HCT116 (cell line): ENCODE measurements at regions not wholly inside any gene's neighbourhood (a gene's known extent, or its start where the extent isn't known, plus 50 kb on each side); places are given as distances from the start of the nearest gene placed in this dataset.

ENCODE experiments used
- ATAC-seq: fragments of 200-7000 bp; cut with Tn5 transposase; 2 replicates; pipeline ENCODE4 v1.9.1; 2020; ENCODE audit warnings: mild to moderate bottlenecking, moderate library complexity
- BruUV-seq: library from RNA; stranded (reverse); fragments of 400-500 nt; replicated peaks from 2 replicates; lab custom pipeline; 2021; lab: Mats Ljungman, UMichigan
- CTCF ChIA-PET: fragments of 300-600 bp; sonication (Branson Sonifier 250); formaldehyde crosslinking; loops from one replicate; lab custom pipeline; 2021; ENCODE audit warnings: antibody characterized with exemption; lab: Charles Lee
- POLR2A ChIA-PET: fragments of 300-600, 350-600 bp; sonication (Branson Sonifier 250); formaldehyde crosslinking; loops from one replicate; lab custom pipeline; 2021; ENCODE audit warnings: antibody characterized with exemption; lab: Charles Lee
- RAD21 ChIA-PET, 2 experiments: fragments of 300-600 bp; sonication (Branson Sonifier 250); formaldehyde crosslinking; loops; one replicate each; lab custom pipeline; 2023; ENCODE audit warnings: low total read pairs in 2 of 2; ENCODE audit not compliant: uncharacterized antibody in 2 of 2, unreplicated experiment in 2 of 2, low non-redundant PET in 1 of 2; lab: Charles Lee
- DNase-seq: peaks from one replicate; pipeline ENCODE4 v3.0.0-alpha.2; 2010; ENCODE audit warnings: low read depth, low spot score
- H2AFZ ChIP-seq: fragments of 200-600 bp; shearing (Covaris generic), sonication (generic); 2 replicates; pipeline ENCODE4 v1.6.1; 2017; ENCODE audit warnings: low read depth, mixed run types, mixed read lengths, antibody characterized with exemption, low read length; ENCODE audit not compliant: poor library complexity, severe bottlenecking
- H3K27ac ChIP-seq: 2 replicates; pipeline ENCODE4 v1.5.1; 2012; ENCODE audit warnings: low read depth, low read length
- H3K27me3 ChIP-seq: fragments of 200-600 bp; sonication (generic); 2 replicates; pipeline ENCODE4 v1.6.1; 2016; ENCODE audit warnings: mixed run types, low read length, mixed read lengths; ENCODE audit not compliant: insufficient read depth
- H3K36me3 ChIP-seq, 2 experiments: fragments of 200-500 bp in 1 of 2; fragments of 200-600 bp in 1 of 2; sonication (Bioruptor generic) in 1 of 2; sonication (generic) in 1 of 2; 2 replicates each; pipeline versions ENCODE4 v1.5.1 to v1.6.1; 2014 to 2016; ENCODE audit warnings: low read length in 2 of 2, inconsistent platforms in 1 of 2, mixed read lengths in 1 of 2, mixed run types in 1 of 2; ENCODE audit not compliant: insufficient read depth in 2 of 2, control insufficient read depth in 1 of 2
- H3K4me1 ChIP-seq, 2 experiments: fragments of 200-600 bp in 1 of 2; sonication (generic) in 1 of 2; 2 replicates each; pipeline versions ENCODE4 v1.5.1 to v1.6.1; 2012 to 2017; ENCODE audit warnings: low read length in 2 of 2, inconsistent platforms in 1 of 2, mild to moderate bottlenecking in 1 of 2, mixed read lengths in 1 of 2, mixed run types in 1 of 2, moderate library complexity in 1 of 2; ENCODE audit not compliant: insufficient read depth in 2 of 2, control insufficient read depth in 1 of 2
- H3K4me2 ChIP-seq: fragments of 200-600 bp; sonication (generic); 2 replicates; pipeline ENCODE4 v1.6.1; 2017; ENCODE audit warnings: mixed run types, low read length, mixed read lengths
- H3K4me3 ChIP-seq, 2 experiments: fragments of 200-600 bp in 1 of 2; sonication (generic) in 1 of 2; replicated peaks in 1 of 2; 2 replicates each; pipeline ENCODE4 v1.5.1; 2011 to 2016; ENCODE audit warnings: low read length in 2 of 2, control low read depth in 1 of 2, low read depth in 1 of 2, mild to moderate bottlenecking in 1 of 2, mixed read lengths in 1 of 2, mixed run types in 1 of 2
- H3K79me2 ChIP-seq: fragments of 200-600 bp; sonication (generic); 2 replicates; pipeline ENCODE4 v1.6.1; 2017; ENCODE audit warnings: mild to moderate bottlenecking, mixed run types, low read length, moderate library complexity, mixed read lengths; ENCODE audit not compliant: insufficient read depth
- H3K9ac ChIP-seq: fragments of 200-600 bp; sonication (generic); 2 replicates; pipeline ENCODE4 v1.6.1; 2016; ENCODE audit warnings: low read length, mixed read lengths
- H3K9me2 ChIP-seq: fragments of 200-600 bp; sonication (generic), shearing (Covaris generic); 2 replicates; pipeline ENCODE4 v1.6.1; 2017; ENCODE audit warnings: mixed run types, mild to moderate bottlenecking, moderate library complexity; ENCODE audit not compliant: insufficient read depth
- H3K9me3 ChIP-seq, 2 experiments: fragments of 200-500 bp in 1 of 2; fragments of 200-600 bp in 1 of 2; sonication (Bioruptor generic) in 1 of 2; sonication (generic) in 1 of 2; 2 replicates each; pipeline ENCODE4 v1.6.1; 2014 to 2017; ENCODE audit warnings: low read length in 2 of 2, mixed read lengths in 2 of 2, inconsistent platforms in 1 of 2, low read depth in 1 of 2, mild to moderate bottlenecking in 1 of 2, mixed run types in 1 of 2, moderate library complexity in 1 of 2; ENCODE audit not compliant: control insufficient read depth in 1 of 2, insufficient read depth in 1 of 2
- H4K20me1 ChIP-seq: fragments of 200-600 bp; sonication (generic), shearing (Covaris generic); 2 replicates; pipeline ENCODE4 v1.6.1; 2017; ENCODE audit warnings: mixed run types, mild to moderate bottlenecking, moderate library complexity; ENCODE audit not compliant: insufficient read depth
- ATF3 ChIP-seq: IDR thresholded peaks from 2 replicates; pipeline ENCODE4 v1.6.1; 2012
- CBX3 ChIP-seq: IDR thresholded peaks from 2 replicates; pipeline ENCODE4 v1.6.1; 2012; ENCODE audit warnings: low read depth
- EGR1 ChIP-seq: IDR thresholded peaks from 2 replicates; pipeline ENCODE4 v1.6.1; 2012; ENCODE audit warnings: low read depth
- EZH2 ChIP-seq: fragments of 200-600 bp; sonication (generic); IDR thresholded peaks from 2 replicates; pipeline ENCODE4 v1.6.1; 2017; ENCODE audit warnings: antibody characterized with exemption, mixed run types
- MAX ChIP-seq: IDR thresholded peaks from 2 replicates; pipeline ENCODE4 v1.6.1; 2012
- POLR2A ChIP-seq: IDR thresholded peaks from 2 replicates; pipeline ENCODE4 v1.7.0; 2011; ENCODE audit warnings: borderline replicate concordance; ENCODE audit not compliant: insufficient read depth, insufficient read length; ENCODE audit errors: extremely low read depth
- POLR2AphosphoS5 ChIP-seq: IDR thresholded peaks from 2 replicates; pipeline ENCODE4 v1.6.1; 2011; ENCODE audit warnings: mild to moderate bottlenecking, low read depth, low read length, moderate library complexity
- RAD21 ChIP-seq: IDR thresholded peaks from 2 replicates; pipeline ENCODE4 v1.6.1; 2012; ENCODE audit warnings: low read depth, mild to moderate bottlenecking
- REST ChIP-seq: IDR thresholded peaks from 2 replicates; pipeline ENCODE4 v1.6.1; 2012; ENCODE audit warnings: low read depth
- SIN3A ChIP-seq: IDR thresholded peaks from 2 replicates; pipeline ENCODE4 v1.6.1; 2012; ENCODE audit warnings: low read depth
- ZBTB33 ChIP-seq: IDR thresholded peaks from 2 replicates; pipeline ENCODE4 v1.6.1; 2011; ENCODE audit warnings: mild to moderate bottlenecking, low read length, moderate library complexity; ENCODE audit not compliant: insufficient replicate concordance; ENCODE audit errors: extremely low read depth
- ZFX ChIP-seq: fragments of 450-650 bp; IDR thresholded peaks from 2 replicates; pipeline ENCODE4 v1.6.1; 2017
- intact Hi-C: fragments of 100-400 bp; cut with micrococcal nuclease; formaldehyde crosslinking; loops from 2 replicates; pipeline ENCODE4 v1.10.0; 2022

GRCh38 chr3:181797431-181797830 is 85.7 kb downstream of the SOX2 start:
- Histone ChIP-seq H2AFZ (no peak overlapping the region), H3K9me3 (no peaks in the 10 kb centered on the region), H3K27me3 (no peaks in the 10 kb centered on the region), H4K20me1 (no peaks in the 10 kb centered on the region), H3K4me2 (no peak overlapping the region), H3K4me1 (no peaks in the 10 kb centered on the region), H3K4me3 (no peak overlapping the region), H3K9ac (no peak overlapping the region), H3K9me2 (no peaks in the 10 kb centered on the region), H3K36me3 (no peaks in the 10 kb centered on the region), H3K27ac (no peak overlapping the region), H3K79me2 (no peaks in the 10 kb centered on the region)
- no peak for TF ChIP-seq SIN3A
- no peak for TF ChIP-seq ZBTB33
- TF ChIP-seq RAD21 = no peak
- intact Hi-C loops = no loop called here
- ChIA-PET RAD21 (no interaction called here), CTCF (no interaction called here), POLR2A (no interaction called here)
- ATAC-seq (no peak), DNase-seq (no peak)
- no TSS peak for BruUV-seq

- H3K79me2 ChIP-seq = no peaks in the 10 kb centered on the region
- H3K27ac ChIP-seq = no peak overlapping the region
- intact Hi-C loops = no loop called here
- H3K9ac ChIP-seq = no peak overlapping the region
- H3K36me3 ChIP-seq = no peaks in the 10 kb centered on the region
- ATAC-seq = no peak
- H3K4me3 ChIP-seq = no peak overlapping the region
- ChIA-PET CTCF (no interaction called here), RAD21 (no interaction called here), POLR2A (no interaction called here)
- no peak overlapping the region for H3K4me2 ChIP-seq
- no peaks in the 10 kb centered on the region for H3K9me2 ChIP-seq
- BruUV-seq = no TSS peak
- no peaks in the 10 kb centered on the region for H3K9me3 ChIP-seq
- H2AFZ ChIP-seq = no peak overlapping the region
- DNase-seq = no peak
- TF ChIP-seq EZH2 (no peak), REST (no peak), POLR2A (no peak), RAD21 (no peak), ATF3 (no peak), CBX3 (no peak), MAX (no peak), ZFX (no peak), EGR1 (no peak), POLR2AphosphoS5 (no peak)
- no peaks in the 10 kb centered on the region for H4K20me1 ChIP-seq
- H3K27me3 ChIP-seq = no peaks in the 10 kb centered on the region
- H3K4me1 ChIP-seq = no peaks in the 10 kb centered on the region
These were observed 94.0 kb downstream of the SOX2 start for GRCh38 chr3:181805703-181806102.
